HG02642 (cell line): ENCODE measurements at regions not wholly inside any gene's neighbourhood (a gene's known extent, or its start where the extent isn't known, plus 50 kb on each side); places are given as distances from the start of the nearest gene placed in this dataset.
"Not testable (repeated sequence)": the region's sequence is repeated elsewhere in the genome, so short reads cannot be mapped to it uniquely, and the experiment has no call there.

Experiments
- ATAC-seq: cut with Tn5 transposase; IDR thresholded peaks from one replicate; pipeline ENCODE4 v1.9.1; 2021; ENCODE audit warnings: mild to moderate bottlenecking; ENCODE audit not compliant: unreplicated experiment, poor library complexity

- no peak for ATAC-seq
Observed at GRCh38 chr10:81524467-81524866, 350.5 kb upstream of the NRG3 start.

- ATAC-seq: no peak
Observed at GRCh38 chr10:81532403-81532802, 342.6 kb upstream of the NRG3 start.

GRCh38 chr10:81534991-81535390 is 340.0 kb upstream of the NRG3 start:
- no peak for ATAC-seq

GRCh38 chr10:81541517-81541916 is 333.5 kb upstream of the NRG3 start:
- no peak for ATAC-seq

GRCh38 chr10:81546243-81546642 is 328.8 kb upstream of the NRG3 start:
- ATAC-seq: no peak

- no peak for ATAC-seq
Observed at GRCh38 chr10:81548160-81548559, 326.8 kb upstream of the NRG3 start.

GRCh38 chr10:81564143-81564542 is 310.9 kb upstream of the NRG3 start:
- ATAC-seq: no peak

- ATAC-seq: no peak
Observed at GRCh38 chr10:81569488-81569887, 305.5 kb upstream of the NRG3 start.

GRCh38 chr10:81570349-81570748 is 304.6 kb upstream of the NRG3 start:
- no peak for ATAC-seq

- ATAC-seq: no peak
Observed at GRCh38 chr10:81570878-81571794, 303.9 kb upstream of the NRG3 start.

GRCh38 chr10:81575036-81575435 is 300.0 kb upstream of the NRG3 start:
- no peak for ATAC-seq

GRCh38 chr10:81576336-81576735 is 298.7 kb upstream of the NRG3 start:
- no peak for ATAC-seq

- no peak for ATAC-seq
Observed at GRCh38 chr10:81594991-81595390, 280.0 kb upstream of the NRG3 start.

GRCh38 chr10:81600185-81600584 is 274.8 kb upstream of the NRG3 start:
- ATAC-seq: no peak

GRCh38 chr10:81603106-81603620 is 271.8 kb upstream of the NRG3 start:
- no peak for ATAC-seq

- not testable (repeated sequence) for ATAC-seq
Observed at GRCh38 chr10:81644485-81644884, 230.5 kb upstream of the NRG3 start.

- ATAC-seq: no peak
Observed at GRCh38 chr10:81655986-81656385, 219.0 kb upstream of the NRG3 start.

GRCh38 chr10:81662837-81663236 is 212.2 kb upstream of the NRG3 start:
- no peak for ATAC-seq

GRCh38 chr10:81664800-81665199 is 210.2 kb upstream of the NRG3 start:
- not testable (repeated sequence) for ATAC-seq

- ATAC-seq: no peak
Observed at GRCh38 chr10:81674941-81675340, 200.1 kb upstream of the NRG3 start.

GRCh38 chr10:81679291-81679690 is 195.7 kb upstream of the NRG3 start:
- no peak for ATAC-seq

- no peak for ATAC-seq
Observed at GRCh38 chr10:81680359-81680758, 194.6 kb upstream of the NRG3 start.
